K562 (cell line): ENCODE measurements at regions not wholly inside any gene's neighbourhood (a gene's known extent, or its start where the extent isn't known, plus 50 kb on each side); places are given as distances from the start of the nearest gene placed in this dataset.
A peak's percentile ranks its signal among the peaks of the same experiment; 100 is the strongest.

Experiments used
- ATAC-seq: fragments of 200-7000 bp; cut with Tn5 transposase; 3 replicates; pipeline ENCODE4 v1.9.1; 2020; ENCODE audit warnings: moderate library complexity
- BruUV-seq: library from RNA; stranded (reverse); fragments of 400-500 nt; replicated peaks from 2 replicates; lab custom pipeline; 2021; lab: Mats Ljungman, UMichigan
- CTCF ChIA-PET: fragments of 300-600 bp; formaldehyde crosslinking; extraction: SDS; loops from one replicate; lab custom pipeline; 2021; ENCODE audit warnings: low intra/inter-chr PET ratio; lab: Yijun Ruan, JAX
- POLR2A ChIA-PET: fragments of 300-600, 350-650 bp; sonication (Branson Sonifier 250); formaldehyde crosslinking; extraction: SDS; loops from one replicate; lab custom pipeline; 2021; ENCODE audit warnings: antibody characterized with exemption, inconsistent platforms; lab: Yijun Ruan, JAX
- DNase-seq, 4 experiments: peaks; one replicate each; pipeline versions ENCODE4 v3.0.0 to v3.0.0-alpha.2; 2011 to 2018; ENCODE audit warnings: low spot score in 3 of 4, mixed read lengths in 3 of 4; ENCODE audit errors: extremely low read depth in 1 of 4
- FAIRE-seq: peaks from 2 replicates; lab custom pipeline; 2011; peaks lifted over from hg19 to GRCh38; lab: Jason Lieb, UNC
- H2AFZ ChIP-seq: 2 replicates; pipeline ENCODE4 v1.6.0; 2011; ENCODE audit warnings: low read depth, low read length, control low read depth, inconsistent platforms
- H3K27ac ChIP-seq: fragments of 200-600 bp; 3 replicates; pipeline ENCODE4 v1.8.0; 2011; ENCODE audit warnings: low read depth, mild to moderate bottlenecking, control low read depth, inconsistent platforms, low read length, moderate library complexity, mixed read lengths; ENCODE audit errors: extremely low read depth
- H3K27me3 ChIP-seq, 2 experiments: fragments of 300-600 bp in 1 of 2; 2 replicates in 1 of 2; 3 replicates in 1 of 2; pipeline versions ENCODE4 v1.6.0 to v1.8.0; 2011; ENCODE audit warnings: inconsistent platforms in 2 of 2, low read length in 2 of 2, mild to moderate bottlenecking in 1 of 2, mixed read lengths in 1 of 2, moderate library complexity in 1 of 2; ENCODE audit not compliant: control insufficient read depth in 2 of 2, insufficient read depth in 2 of 2
- H3K36me3 ChIP-seq: fragments of 300-600 bp; 3 replicates; pipeline ENCODE4 v1.8.0; 2011; ENCODE audit warnings: mild to moderate bottlenecking, low read length, inconsistent platforms; ENCODE audit not compliant: control insufficient read depth, insufficient read depth
- H3K4me1 ChIP-seq, 2 experiments: fragments of 200-600 bp in 1 of 2; replicated peaks in 1 of 2; 2 replicates in 1 of 2; 3 replicates in 1 of 2; pipeline versions ENCODE4 v1.5.1 to v1.8.0; 2011; ENCODE audit warnings: inconsistent platforms in 2 of 2, low read length in 2 of 2, mild to moderate bottlenecking in 1 of 2, mixed read lengths in 1 of 2, moderate library complexity in 1 of 2; ENCODE audit not compliant: control insufficient read depth in 2 of 2, insufficient read depth in 2 of 2
- H3K4me2 ChIP-seq: 2 replicates; pipeline ENCODE4 v1.6.1; 2011; ENCODE audit warnings: low read length, control low read depth, inconsistent platforms, mixed read lengths; ENCODE audit not compliant: insufficient read depth
- H3K4me3 ChIP-seq: fragments of 200-600 bp; sonication (generic), shearing (Covaris generic); 2 replicates; pipeline ENCODE4 v1.5.1; 2016; ENCODE audit warnings: control low read depth, inconsistent platforms
- H3K79me2 ChIP-seq: fragments of 200-600 bp; 3 replicates; pipeline ENCODE4 v1.8.0; 2011; ENCODE audit warnings: low read length, inconsistent platforms; ENCODE audit not compliant: control insufficient read depth, insufficient read depth
- H3K9ac ChIP-seq, 2 experiments: 2 replicates each; pipeline versions ENCODE4 v1.6.0 to v1.6.1; 2011; ENCODE audit warnings: low read depth in 2 of 2, low read length in 2 of 2, control low read depth in 1 of 2, inconsistent platforms in 1 of 2, mild to moderate bottlenecking in 1 of 2, mixed read lengths in 1 of 2; ENCODE audit not compliant: insufficient read depth in 1 of 2
- H3K9me1 ChIP-seq: one replicate; pipeline ENCODE4 v1.6.0; 2011; ENCODE audit warnings: inconsistent platforms, mild to moderate bottlenecking, low read length, moderate library complexity; ENCODE audit not compliant: control insufficient read depth, insufficient read depth
- H3K9me3 ChIP-seq: replicated peaks from 2 replicates; pipeline ENCODE4 v1.5.1; 2011; ENCODE audit warnings: low read depth, low read length, inconsistent platforms; ENCODE audit not compliant: control insufficient read depth, insufficient read depth
- H4K20me1 ChIP-seq: replicated peaks from 2 replicates; pipeline ENCODE4 v1.6.1; 2011; ENCODE audit warnings: low read length, inconsistent platforms, mixed read lengths; ENCODE audit not compliant: control insufficient read depth, insufficient read depth
- CHD2 ChIP-seq: IDR thresholded peaks from 2 replicates; pipeline ENCODE4 v1.6.1; 2011; ENCODE audit warnings: low read depth, low read length
- GTF3C2 ChIP-seq: IDR thresholded peaks from 3 replicates; pipeline ENCODE4 v1.6.1; 2011; ENCODE audit warnings: borderline replicate concordance, mild to moderate bottlenecking, moderate library complexity; ENCODE audit not compliant: insufficient read length; ENCODE audit errors: extremely low read depth
- HNRNPH1 ChIP-seq: fragments of 200-400 bp; formaldehyde crosslinking; optimal IDR thresholded peaks from 2 replicates; pipeline ENCODE3; 2017; ENCODE audit warnings: low read depth, mild to moderate bottlenecking, low read length, moderate library complexity
- NFIC ChIP-seq: fragments of 450-650 bp; IDR thresholded peaks from 2 replicates; pipeline ENCODE4 v1.6.1; 2017; ENCODE audit warnings: mild to moderate bottlenecking, inconsistent platforms
- NFIX ChIP-seq: fragments of 250-450 bp; sonication (Bioruptor Pico); IDR thresholded peaks from 2 replicates; pipeline ENCODE4 v1.4.0; 2020; ENCODE audit warnings: low read depth, mild to moderate bottlenecking, moderate library complexity
- SP1 ChIP-seq: sonication (generic); formaldehyde crosslinking; IDR thresholded peaks from 2 replicates; pipeline ENCODE4 v1.8.1; 2022; ENCODE audit warnings: mild to moderate bottlenecking, missing genetic modification reagents
- ZNF121 ChIP-seq: sonication (generic); formaldehyde crosslinking; conservative IDR thresholded peaks from 2 replicates; pipeline ENCODE4 v1.8.0; 2022; ENCODE audit warnings: missing genetic modification reagents
- WGBS: fragments of 100-300 bp; shearing (Covaris generic); methylation state at CpG from one replicate; pipeline ENCODE4 v1.1.6; 2016; ENCODE audit warnings: low coverage, mixed read lengths; ENCODE audit not compliant: insufficient coverage; ENCODE audit errors: missing lambda C conversion rate; 5-methylcytosine and 5-hydroxymethylcytosine counted together
- in situ Hi-C: fragments of 300-500 bp; cut with MboI; formaldehyde crosslinking; loops from 4 replicates; pipeline ENCODE4 v1.15.0; 2018; ENCODE audit warnings: inconsistent platforms, mixed read lengths
- intact Hi-C: fragments of 100-400 bp; cut with micrococcal nuclease; formaldehyde crosslinking; loops from 2 replicates; pipeline ENCODE4 v1.14.2; 2022
- TF ChIP-seq, protein P1 (sequence below): fragments of 450-650 bp; formaldehyde crosslinking; IDR thresholded peaks from 2 replicates; pipeline ENCODE4 v1.4.0; 2020; ENCODE audit warnings: mild to moderate bottlenecking, mixed read lengths
- TF ChIP-seq, protein P2 (sequence below): IDR thresholded peaks from 2 replicates; pipeline ENCODE4 v1.6.1; 2012; ENCODE audit warnings: low read depth, low read length, improper control_type of control experiment, borderline replicate concordance

DNA sequence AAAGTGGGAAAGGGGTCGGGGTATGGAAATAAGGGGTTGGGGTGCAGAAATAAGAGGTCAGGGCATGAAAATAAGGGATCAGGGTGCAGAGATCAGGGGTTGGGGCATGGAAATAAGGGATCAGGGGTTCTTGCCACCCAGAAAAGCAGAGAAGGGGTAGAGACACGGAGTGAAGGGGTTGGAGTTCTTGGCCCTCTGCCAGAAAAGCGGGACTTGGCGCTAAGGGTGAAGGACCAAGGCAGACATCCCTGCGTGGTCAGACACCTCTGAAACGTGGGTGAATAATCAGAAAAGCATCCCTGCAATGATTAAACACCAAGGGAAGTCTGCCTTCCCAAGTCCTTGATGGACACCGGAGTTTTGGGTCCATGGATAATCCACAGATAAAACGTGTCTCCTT, 1521.6 kb upstream of the SLC39A10 start:
- no peak overlapping the region for H3K27ac ChIP-seq
- no peak overlapping the region for H3K4me3 ChIP-seq
- TF ChIP-seq HNRNPH1 (no peak), ZNF121 (CRISPR knock-in tag) (no peak), GTF3C2 (no peak), NFIC (peak; percentile 60), SP1 (no peak), NFIX (CRISPR knock-in tag) (0 out of 2 replicates have a peak, but pooled peaks have one; percentile 30), CHD2 (no peak)
- TF ChIP-seq, protein P1, sequence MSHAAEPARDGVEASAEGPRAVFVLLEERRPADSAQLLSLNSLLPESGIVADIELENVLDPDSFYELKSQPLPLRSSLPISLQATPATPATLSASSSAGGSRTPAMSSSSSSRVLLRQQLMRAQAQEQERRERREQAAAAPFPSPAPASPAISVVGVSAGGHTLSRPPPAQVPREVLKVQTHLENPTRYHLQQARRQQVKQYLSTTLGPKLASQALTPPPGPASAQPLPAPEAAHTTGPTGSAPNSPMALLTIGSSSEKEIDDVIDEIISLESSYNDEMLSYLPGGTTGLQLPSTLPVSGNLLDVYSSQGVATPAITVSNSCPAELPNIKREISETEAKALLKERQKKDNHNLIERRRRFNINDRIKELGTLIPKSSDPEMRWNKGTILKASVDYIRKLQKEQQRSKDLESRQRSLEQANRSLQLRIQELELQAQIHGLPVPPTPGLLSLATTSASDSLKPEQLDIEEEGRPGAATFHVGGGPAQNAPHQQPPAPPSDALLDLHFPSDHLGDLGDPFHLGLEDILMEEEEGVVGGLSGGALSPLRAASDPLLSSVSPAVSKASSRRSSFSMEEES (CRISPR knock-in tag): no peak
- TF ChIP-seq, protein P2, sequence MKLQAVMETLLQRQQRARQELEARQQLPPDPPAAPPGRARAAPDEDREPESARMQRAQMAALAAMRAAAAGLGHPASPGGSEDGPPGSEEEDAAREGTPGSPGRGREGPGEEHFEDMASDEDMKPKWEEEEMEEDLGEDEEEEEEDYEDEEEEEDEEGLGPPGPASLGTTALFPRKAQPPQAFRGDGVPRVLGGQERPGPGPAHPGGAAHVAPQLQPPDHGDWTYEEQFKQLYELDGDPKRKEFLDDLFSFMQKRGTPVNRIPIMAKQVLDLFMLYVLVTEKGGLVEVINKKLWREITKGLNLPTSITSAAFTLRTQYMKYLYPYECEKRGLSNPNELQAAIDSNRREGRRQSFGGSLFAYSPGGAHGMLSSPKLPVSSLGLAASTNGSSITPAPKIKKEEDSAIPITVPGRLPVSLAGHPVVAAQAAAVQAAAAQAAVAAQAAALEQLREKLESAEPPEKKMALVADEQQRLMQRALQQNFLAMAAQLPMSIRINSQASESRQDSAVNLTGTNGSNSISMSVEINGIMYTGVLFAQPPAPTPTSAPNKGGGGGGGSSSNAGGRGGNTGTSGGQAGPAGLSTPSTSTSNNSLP: no peak
- in situ Hi-C loops (no loop called here), intact Hi-C loops (no loop called here)
- no peaks in the 10 kb centered on the region for H3K9me3 ChIP-seq
- no peaks in the 10 kb centered on the region for H3K27me3 ChIP-seq
- no peaks in the 10 kb centered on the region for H3K4me1 ChIP-seq
- WGBS: 3% methylated on average over 5 of the region's 8 CpGs
- ChIA-PET CTCF (no interaction called here), POLR2A (no interaction called here)
- H4K20me1 ChIP-seq: no peaks in the 10 kb centered on the region
- no peak for DNase-seq
- no peak overlapping the region for H3K9ac ChIP-seq
- H2AFZ ChIP-seq: no peak overlapping the region
- BruUV-seq: no TSS peak
- H3K9me1 ChIP-seq: no peaks in the 10 kb centered on the region
- no peak for FAIRE-seq
- no peaks in the 10 kb centered on the region for H3K36me3 ChIP-seq
- no peak for ATAC-seq
- no peaks in the 10 kb centered on the region for H3K79me2 ChIP-seq
- H3K4me2 ChIP-seq: no peak overlapping the region
